Urothelium cell line (cell line): ENCODE measurements at regions not wholly inside any gene's neighbourhood (a gene's known extent, or its start where the extent isn't known, plus 50 kb on each side); places are given as distances from the start of the nearest gene placed in this dataset.

ENCODE experiments used
- DNase-seq: peaks from one replicate; pipeline ENCODE4 v3.0.0; 2011; ENCODE audit warnings: low spot score, mixed read lengths
- FAIRE-seq: peaks from 2 replicates; lab custom pipeline; 2011; peaks lifted over from hg19 to GRCh38; lab: Jason Lieb, UNC

- DNase-seq: no peak
Measured at GRCh38 chr6:102407886-102408741, 1014.6 kb downstream of the GRIK2 start.

GRCh38 chr6:102405860-102406259 is 1012.4 kb downstream of the GRIK2 start:
- DNase-seq: no peak
- FAIRE-seq: no peak

More at GRCh38 chr6:102407886-102408741, 1014.6 kb downstream of the GRIK2 start:
- FAIRE-seq: no peak

GRCh38 chr6:102402635-102403329 is 1009.3 kb downstream of the GRIK2 start:
- FAIRE-seq: no peak
- DNase-seq: no peak

- DNase-seq (no peak), FAIRE-seq (no peak)
Measured at GRCh38 chr6:102398788-102399390, 1005.4 kb downstream of the GRIK2 start.

GRCh38 chr6:102390541-102390940 is 997.0 kb downstream of the GRIK2 start:
- no peak for DNase-seq
- FAIRE-seq: no peak

GRCh38 chr6:102389994-102390393 is 996.5 kb downstream of the GRIK2 start:
- no peak for FAIRE-seq

GRCh38 chr6:102387326-102388033 is 994.0 kb downstream of the GRIK2 start:
- FAIRE-seq (no peak), DNase-seq (no peak)

More at GRCh38 chr6:102389994-102390393, 996.5 kb downstream of the GRIK2 start:
- DNase-seq: no peak

- DNase-seq (no peak), FAIRE-seq (no peak)
Measured at GRCh38 chr6:102381203-102381602, 987.7 kb downstream of the GRIK2 start.

GRCh38 chr6:102356170-102356569 is 962.7 kb downstream of the GRIK2 start:
- FAIRE-seq: no peak

GRCh38 chr6:102355578-102355977 is 962.1 kb downstream of the GRIK2 start:
- DNase-seq (no peak), FAIRE-seq (no peak)

More at GRCh38 chr6:102356170-102356569, 962.7 kb downstream of the GRIK2 start:
- no peak for DNase-seq

- FAIRE-seq: no peak
Measured at GRCh38 chr6:102352552-102352951, 959.0 kb downstream of the GRIK2 start.

GRCh38 chr6:102344769-102345168 is 951.3 kb downstream of the GRIK2 start:
- DNase-seq: no peak
- no peak for FAIRE-seq

More at GRCh38 chr6:102352552-102352951, 959.0 kb downstream of the GRIK2 start:
- no peak for DNase-seq

- no peak for FAIRE-seq
- no peak for DNase-seq
Measured at GRCh38 chr6:102340311-102340710, 946.8 kb downstream of the GRIK2 start.

GRCh38 chr6:102333736-102334135 is 940.2 kb downstream of the GRIK2 start:
- FAIRE-seq: no peak
- DNase-seq: no peak

GRCh38 chr6:102327697-102328225 is 934.3 kb downstream of the GRIK2 start:
- no peak for FAIRE-seq

GRCh38 chr6:102313699-102314098 is 920.2 kb downstream of the GRIK2 start:
- no peak for DNase-seq
- no peak for FAIRE-seq

More at GRCh38 chr6:102327697-102328225, 934.3 kb downstream of the GRIK2 start:
- no peak for DNase-seq

- FAIRE-seq: no peak
Measured at GRCh38 chr6:102309700-102310099, 916.2 kb downstream of the GRIK2 start.

GRCh38 chr6:102300350-102300749 is 906.8 kb downstream of the GRIK2 start:
- FAIRE-seq: no peak
- DNase-seq: no peak

More at GRCh38 chr6:102309700-102310099, 916.2 kb downstream of the GRIK2 start:
- no peak for DNase-seq

- FAIRE-seq (no peak), DNase-seq (no peak)
Measured at GRCh38 chr6:102298051-102298450, 904.5 kb downstream of the GRIK2 start.
